GM19467 (cell line): ENCODE measurements at regions not wholly inside any gene's neighbourhood (a gene's known extent, or its start where the extent isn't known, plus 50 kb on each side); places are given as distances from the start of the nearest gene placed in this dataset.

ENCODE experiments used
- ATAC-seq: cut with Tn5 transposase; IDR thresholded peaks from one replicate; pipeline ENCODE4 v1.9.1; 2021; ENCODE audit warnings: mild to moderate bottlenecking, moderate library complexity; ENCODE audit not compliant: unreplicated experiment

DNA sequence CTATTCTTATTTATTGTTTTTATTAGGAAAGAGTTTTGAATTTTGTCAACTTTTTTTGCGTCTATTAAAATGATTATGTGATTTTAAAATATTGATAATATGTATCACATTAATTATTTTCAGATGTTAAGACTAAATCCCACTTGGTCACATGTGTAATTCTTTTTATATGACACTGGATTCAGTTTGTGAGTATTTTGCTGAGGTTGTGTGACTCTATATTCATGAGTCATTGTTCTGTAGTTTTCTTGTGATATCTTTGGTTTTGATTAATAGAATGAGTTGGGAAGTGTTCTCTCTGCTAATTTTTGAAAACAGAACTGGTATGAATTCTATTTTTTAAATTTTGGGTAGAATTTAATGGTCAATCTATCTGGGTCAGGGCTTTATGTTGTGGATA, 317.9 kb downstream of the ETS1 start:
- no peak for ATAC-seq

DNA sequence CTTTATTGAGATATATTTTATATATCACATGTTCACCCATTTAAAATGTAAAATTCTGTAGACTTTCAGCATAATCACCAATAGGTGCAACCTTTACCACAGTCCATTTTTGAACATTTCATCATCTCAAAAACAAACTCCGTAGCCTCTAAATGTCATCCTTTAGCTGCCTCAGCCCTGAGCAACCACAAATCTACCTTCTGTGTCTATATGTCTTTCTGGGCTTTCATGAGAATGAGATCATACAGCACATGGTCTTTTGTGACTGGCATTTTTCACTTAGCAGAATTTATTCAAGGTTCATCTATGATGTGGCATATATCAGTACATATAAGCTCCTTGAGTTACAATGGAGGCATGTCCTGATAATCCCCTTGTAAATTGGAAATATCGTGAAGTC, 320.5 kb downstream of the ETS1 start:
- ATAC-seq, result no peak

DNA sequence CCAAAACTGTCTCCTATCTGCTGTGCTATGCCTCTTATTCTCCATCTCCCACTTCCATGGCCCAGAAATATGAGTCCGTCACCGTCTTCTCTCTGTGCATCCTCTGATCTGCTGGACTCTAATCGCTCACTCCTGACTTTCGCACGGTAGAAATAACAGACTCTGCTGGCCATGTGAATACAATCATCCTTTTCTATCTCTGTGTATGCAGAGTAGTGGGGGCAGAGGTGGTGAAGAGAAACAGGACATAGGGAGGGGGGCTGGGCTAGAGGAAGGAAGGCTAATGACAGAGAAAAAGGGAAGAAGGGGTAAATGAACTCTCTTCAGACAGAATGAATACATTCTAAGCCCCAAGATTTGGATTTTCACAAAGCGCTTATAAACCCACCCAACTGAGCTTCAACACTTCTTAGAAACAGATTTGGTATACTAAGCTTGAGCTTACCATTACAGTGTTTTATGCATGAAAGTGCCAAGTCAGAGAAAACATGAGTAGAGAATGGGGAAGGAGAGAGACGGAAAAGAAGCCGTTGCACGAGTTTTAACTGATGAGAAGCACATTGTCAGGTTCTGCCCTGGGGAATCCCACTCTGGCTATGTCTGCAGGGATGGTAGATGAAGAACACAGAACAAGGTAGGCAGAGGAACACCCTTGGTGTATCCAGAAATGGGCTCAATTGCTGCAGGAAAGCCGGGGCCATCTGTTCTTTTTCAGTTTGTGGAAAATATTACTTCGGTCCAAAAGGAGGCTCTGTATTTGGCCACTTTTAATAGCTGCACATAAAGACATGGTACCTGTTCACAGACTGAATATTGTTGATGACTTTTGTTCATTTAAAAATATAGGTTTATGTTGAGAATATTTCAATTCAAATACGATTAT, 324.7 kb downstream of the ETS1 start:
- ATAC-seq, result no peak

- no peak for ATAC-seq
Measured at GRCh38 chr11:128261011-128261421, 326.3 kb downstream of the ETS1 start.

DNA sequence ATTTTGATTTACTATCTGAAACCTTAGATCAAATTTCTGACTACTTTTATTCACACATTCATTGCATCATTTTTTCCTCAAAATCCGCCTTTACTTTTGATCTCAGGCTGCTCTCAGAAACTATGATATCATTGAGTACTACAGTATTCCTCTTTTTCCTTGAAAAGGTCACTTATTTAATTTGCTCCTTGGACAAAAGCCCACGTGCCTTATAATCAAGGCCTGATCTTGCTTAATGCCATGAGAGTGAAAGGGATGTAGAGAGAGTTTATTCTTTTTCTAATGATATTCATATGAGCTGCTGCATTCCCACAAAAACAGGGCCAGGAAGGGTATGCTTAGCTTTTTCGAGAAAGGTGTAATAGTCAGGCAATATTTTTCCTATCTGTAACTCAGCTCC, 327.0 kb downstream of the ETS1 start:
- ATAC-seq, result no peak

GRCh38 chr11:128259816-128260215, 327.5 kb downstream of the ETS1 start:
- no peak for ATAC-seq

- no peak for ATAC-seq
Measured at GRCh38 chr11:128254941-128255340, 332.4 kb downstream of the ETS1 start.

- no peak for ATAC-seq
Measured at GRCh38 chr11:128251140-128251539, 336.2 kb downstream of the ETS1 start.

DNA sequence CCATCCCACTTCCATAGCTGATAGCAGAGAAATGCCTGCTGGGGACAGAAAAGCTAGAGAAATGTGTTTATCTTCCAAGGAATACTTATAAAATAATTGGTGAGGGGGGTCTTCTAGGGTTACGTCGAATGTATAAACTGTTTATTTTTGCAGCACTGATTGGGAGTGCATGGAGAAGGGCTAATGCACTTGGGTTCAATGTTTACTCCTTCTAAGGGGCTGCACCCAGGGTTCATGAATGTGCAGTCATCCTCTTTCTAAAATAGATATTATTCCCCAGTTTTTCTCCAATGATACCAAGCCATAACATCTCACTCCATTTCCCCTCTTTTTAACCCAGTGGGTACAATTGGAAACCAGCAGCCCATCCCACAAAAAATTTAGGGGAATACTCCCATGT, 336.9 kb downstream of the ETS1 start:
- no peak for ATAC-seq

DNA sequence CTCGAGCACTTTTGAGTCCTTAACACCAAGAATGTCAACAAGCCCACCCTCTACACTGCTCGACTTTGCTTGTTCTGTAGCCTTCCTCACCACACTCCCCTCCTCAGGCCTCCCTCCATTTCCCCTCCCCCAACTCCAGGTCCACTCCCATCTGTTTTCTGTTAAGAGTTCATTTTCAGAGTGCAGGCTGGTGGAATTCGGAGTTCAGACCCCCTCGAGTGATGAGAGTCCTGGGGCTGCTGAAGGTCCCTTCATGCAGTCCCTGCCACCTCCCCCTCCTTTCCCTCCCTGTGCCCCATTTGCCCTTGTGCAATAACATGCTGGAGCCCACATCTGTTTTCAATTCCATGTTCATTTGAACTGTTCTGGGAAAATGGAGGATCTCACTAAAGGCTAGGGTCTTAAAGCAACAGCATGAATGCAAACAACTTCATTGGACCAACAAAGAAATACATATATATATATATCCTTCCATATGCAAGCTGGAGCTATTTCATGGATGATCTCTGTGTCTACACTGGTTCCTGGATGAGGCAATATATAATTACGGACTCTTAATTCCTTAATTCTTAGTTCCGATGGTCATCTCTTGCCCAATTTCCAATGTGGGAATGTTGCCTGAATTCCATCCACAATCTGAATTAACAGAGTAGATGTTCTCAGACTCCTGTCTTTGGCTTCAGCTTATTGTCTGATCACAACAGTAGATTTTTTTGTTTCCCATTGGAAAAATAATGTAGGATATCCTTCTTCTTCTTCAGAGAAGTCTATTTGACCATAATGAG, 340.4 kb downstream of the ETS1 start:
- ATAC-seq, result no peak

GRCh38 chr11:128246364-128246801, 341.0 kb downstream of the ETS1 start:
- no peak for ATAC-seq

GRCh38 chr11:128244871-128245270, 342.5 kb downstream of the ETS1 start:
- no peak for ATAC-seq

DNA sequence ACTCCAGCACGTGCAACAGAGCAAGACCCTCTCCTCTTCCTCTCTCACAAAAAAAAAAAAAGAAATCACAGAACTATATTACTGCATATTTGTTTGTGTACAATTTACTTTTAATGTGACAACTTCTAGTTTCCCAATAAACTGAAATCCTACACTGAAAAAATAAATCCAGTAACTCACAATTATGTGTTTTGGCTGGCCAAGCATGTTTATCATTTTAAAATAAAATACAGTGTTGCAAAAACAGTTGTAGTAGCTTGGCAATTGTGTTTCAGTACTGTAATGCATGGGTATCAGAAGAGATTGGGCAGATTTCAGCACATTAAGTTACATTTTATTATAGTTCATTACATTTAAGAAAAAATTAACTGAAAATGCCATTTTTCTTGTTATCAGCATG, 344.9 kb downstream of the ETS1 start:
- ATAC-seq, result no peak

- no peak for ATAC-seq
Measured at GRCh38 chr11:128240546-128240945, 346.8 kb downstream of the ETS1 start.

DNA sequence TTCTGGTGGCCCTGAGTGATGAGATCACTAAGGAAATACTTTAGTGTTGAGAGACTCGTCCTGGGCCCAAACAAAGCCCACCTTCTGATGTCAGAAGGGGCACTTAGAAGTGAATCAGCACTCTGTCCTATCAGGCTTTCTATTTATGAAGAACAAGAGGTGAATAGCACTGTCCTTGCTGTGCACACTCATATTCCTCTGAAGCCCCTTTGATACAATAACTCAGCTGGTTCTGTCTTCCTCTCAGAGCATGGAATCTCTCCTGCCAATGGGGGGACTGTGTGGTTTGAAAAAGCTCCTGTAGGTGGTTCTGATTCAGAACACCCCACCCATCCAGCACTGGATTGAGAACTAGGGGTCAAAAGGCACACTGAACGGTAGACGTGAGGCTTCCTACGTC, 348.1 kb downstream of the ETS1 start:
- ATAC-seq, result no peak

GRCh38 chr11:128238521-128239265, 348.7 kb downstream of the ETS1 start:
- ATAC-seq, result no peak

GRCh38 chr11:128236506-128237498, 350.6 kb downstream of the ETS1 start:
- ATAC-seq, result no peak

- ATAC-seq, result no peak
Measured at GRCh38 chr11:128235958-128236357, 351.4 kb downstream of the ETS1 start.

DNA sequence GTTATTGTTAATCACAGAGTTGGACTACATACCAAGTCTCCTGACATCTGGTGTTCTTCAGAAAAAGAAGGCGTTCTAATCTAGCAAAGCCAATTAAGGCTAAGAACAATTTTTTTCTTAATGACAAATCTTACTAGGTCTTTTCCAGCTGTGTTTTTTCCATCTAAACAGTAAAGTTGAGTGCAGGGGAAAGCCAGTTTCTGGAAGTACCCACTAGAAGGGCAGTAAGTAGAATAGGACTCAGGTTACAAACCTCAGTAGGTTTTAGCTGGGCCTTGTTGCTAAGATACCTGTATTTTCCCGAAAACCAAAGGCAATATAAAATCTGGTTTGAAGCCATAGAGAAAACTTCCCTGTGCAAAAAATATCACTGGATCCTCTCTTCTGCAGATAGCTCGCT, 351.9 kb downstream of the ETS1 start:
- no peak for ATAC-seq

DNA sequence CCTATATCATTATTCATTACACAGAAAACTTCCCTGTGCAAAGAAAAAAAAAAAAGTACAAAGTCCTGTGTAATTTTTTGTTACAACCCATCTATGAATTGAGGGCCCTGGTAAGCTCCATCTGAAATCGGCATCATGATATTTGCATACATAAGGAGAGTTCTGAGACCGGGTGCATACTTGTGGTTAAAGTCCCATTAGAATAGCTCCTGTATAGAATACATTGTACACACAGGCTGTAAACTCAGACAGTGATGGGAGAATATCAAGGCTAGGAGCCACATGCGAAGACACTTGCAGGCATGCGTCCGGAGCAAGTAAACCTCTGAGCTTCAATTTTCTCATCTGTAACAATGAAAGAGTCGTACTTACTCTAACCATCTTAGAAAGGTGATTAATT, 353.2 kb downstream of the ETS1 start:
- no peak for ATAC-seq
